ENCODE measurements at regions not wholly inside any gene's neighbourhood (a gene's known extent, or its start where the extent isn't known, plus 50 kb on each side); places are given as distances from the start of the nearest gene placed in this dataset.

GRCh38 chr2:191565120-191565519 lies 112.8 kb upstream of the NABP1 start:
- no peak for DNase-seq

- peak; percentile 9 for DNase-seq
Observed at GRCh38 chr2:191565647-191566198, 112.2 kb upstream of the NABP1 start.

DNA sequence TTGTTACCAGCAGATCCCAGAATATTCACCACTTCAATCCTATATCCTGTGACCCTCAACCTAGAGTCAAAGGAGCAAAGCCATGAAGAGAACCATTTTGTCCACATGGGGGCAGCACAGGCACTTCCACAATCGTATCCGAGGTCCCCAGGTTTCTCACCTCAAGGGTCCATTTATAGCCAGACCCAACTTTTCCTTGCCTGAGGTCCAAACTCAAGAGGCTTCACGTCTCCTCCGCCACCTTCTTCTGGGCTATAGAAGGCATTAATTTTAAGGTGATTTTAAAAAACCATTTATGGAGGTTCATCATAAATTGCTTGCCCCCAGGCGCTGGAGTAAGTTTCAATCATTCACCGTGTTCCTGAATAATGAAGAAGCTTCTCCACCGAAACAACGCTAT lies 111.6 kb upstream of the NABP1 start:
- no peak for DNase-seq

DNA sequence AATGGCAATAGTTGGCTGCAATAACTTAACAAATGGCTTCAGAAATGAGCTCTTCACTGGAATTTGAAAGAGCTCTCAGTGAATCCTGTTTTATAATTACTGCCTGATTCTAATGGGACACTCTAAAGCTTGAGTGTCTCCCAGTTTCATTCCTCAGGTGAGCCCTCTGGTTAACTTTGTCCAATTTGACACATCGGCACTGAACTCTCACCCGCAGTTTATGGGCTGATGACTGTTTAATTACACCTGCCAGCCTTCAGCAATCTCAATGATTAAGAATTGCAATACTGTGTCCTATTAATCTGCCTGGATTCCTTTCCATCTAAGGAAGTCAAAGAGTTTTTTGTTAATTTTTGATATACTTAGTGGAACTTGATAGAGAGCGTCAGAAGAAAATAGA lies 110.7 kb upstream of the NABP1 start:
- DNase-seq: no peak

GRCh38 chr2:191569025-191569424 lies 108.9 kb upstream of the NABP1 start:
- no peak for DNase-seq

- DNase-seq: peak; percentile 43
Observed at GRCh38 chr2:191571163-191571769, 106.7 kb upstream of the NABP1 start.

DNA sequence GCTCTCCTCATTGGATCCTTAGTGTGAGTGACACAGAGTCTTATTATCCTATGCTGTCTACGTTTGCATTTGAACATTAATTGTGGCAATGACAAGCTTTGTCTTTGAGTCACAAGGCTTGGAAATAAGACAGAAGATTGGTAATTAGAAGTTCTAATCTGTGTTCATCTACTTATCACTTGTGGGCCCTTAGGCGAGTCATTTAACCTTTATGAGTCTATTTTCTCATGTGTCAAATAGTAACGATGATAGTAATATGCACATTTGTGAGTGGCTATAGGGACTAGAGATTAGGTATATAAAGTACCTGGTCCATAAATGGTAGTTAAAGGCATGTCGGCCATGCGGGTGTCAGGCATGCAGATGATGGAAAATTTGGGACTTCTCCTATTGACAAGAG lies 105.6 kb upstream of the NABP1 start:
- no peak for DNase-seq

GRCh38 chr2:191573216-191573615 lies 104.7 kb upstream of the NABP1 start:
- DNase-seq: no peak

DNA sequence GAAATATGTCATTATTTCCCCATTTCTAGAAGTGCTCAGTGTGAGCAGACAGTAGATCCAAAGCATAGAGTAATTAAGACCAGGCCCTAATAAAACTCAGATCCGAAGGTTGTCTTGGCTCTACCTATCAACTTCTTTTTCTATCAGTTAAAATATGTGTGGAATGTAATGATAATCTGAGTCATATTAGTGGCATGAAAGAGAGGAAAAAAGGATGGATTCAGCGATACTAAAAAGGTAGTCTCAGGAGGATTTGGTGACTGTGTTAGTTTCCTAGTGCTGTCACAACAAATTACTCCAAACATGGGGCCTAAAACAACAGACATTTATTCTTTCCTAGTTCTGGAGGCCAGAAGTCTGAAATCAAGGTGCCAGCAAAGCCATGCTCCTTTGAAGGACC lies 103.7 kb upstream of the NABP1 start:
- DNase-seq: no peak

DNA sequence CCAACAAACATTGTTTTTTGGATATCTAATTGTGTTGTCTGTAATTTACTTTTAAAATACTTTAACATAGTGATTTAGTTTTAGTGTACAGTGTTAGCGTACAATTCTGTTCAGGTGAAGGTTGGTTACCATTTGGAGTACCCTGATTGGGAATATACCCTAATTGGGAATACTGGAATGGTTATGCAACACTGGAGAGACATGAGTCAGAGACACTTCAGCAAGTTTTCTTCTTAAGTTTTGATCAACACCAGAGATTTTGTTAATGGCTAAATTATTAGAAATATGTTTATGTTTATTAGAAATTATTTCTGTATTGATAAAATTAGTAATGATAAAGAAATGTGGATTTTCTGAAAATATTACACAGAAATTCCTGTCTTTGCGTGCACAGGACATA lies 100.3 kb upstream of the NABP1 start:
- DNase-seq: no peak

DNA sequence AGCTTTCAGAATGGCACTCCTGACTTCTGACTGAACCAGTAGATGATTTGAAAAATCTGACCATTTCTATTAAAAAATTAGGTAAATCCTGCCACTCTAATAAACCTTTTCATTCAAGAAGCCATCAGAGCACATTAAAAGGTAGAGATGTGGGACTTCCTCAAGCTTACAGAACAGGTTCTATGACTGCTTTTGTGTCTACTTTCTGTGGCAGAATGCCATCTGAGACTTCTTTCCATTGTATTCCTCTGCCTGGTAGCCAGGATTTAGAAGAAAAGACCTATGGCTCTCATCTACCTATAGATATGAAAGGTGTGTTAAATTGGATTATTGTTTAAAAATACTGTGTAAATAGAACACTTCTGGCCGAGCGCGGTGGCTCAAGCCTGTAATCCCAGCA lies 99.9 kb upstream of the NABP1 start:
- DNase-seq: no peak

DNA sequence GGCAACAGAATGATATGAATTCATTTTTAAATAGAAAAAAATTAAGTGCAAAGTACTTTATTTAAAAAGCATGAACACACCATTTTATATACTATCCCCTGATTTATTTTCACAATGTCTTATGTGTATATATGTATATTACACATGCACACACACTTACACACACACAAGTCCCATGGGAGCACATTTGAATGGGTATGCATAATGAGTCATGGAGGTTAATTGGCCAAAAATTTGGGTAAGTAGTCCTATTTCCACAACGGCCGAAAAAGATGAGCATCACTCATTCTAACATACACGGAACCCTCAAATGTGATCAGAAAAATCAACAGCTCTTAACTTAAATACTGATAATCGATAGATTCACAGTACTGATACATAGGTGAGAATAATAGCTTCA lies 97.4 kb upstream of the NABP1 start:
- no peak for DNase-seq

DNA sequence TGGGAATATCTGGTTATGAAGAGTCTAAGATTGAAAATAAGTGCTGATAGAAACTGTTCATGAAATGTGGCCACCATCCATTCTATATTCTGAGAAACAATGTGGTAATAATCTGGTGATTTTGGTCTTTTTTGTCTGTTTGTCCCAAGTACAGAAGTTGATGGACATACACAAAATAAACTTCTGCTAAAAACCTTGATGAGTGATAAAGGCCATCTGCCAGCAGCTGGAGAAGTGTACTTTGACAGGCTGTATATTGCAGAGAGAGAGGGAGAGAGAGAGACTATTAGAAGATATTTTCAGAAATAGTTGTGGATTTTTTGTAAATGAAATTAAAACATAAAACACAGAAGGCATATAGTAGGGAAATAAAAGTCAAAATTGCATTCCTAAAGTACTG lies 96.9 kb upstream of the NABP1 start:
- no peak for DNase-seq

GRCh38 chr2:191582355-191582754 lies 95.6 kb upstream of the NABP1 start:
- no peak for DNase-seq

DNA sequence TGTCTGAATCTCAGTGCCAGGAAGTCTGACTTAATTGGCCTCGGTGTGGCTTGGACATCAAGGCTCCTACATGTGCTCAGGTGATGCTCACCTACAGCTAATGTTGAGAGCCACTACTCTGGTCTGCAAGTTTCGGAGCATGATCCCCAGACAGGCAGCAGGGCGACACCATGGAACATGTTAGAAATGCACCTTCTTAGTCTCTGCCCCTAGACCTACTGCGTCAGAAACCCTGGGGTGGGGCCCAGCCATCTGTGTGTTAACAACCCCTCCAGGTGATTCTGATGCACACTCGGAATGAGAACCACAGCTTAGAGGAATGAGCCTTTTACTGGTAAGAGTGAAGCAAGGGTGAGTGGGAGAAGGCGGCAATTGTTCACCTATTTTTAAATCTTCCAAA lies 86.9 kb upstream of the NABP1 start:
- DNase-seq: no peak

DNA sequence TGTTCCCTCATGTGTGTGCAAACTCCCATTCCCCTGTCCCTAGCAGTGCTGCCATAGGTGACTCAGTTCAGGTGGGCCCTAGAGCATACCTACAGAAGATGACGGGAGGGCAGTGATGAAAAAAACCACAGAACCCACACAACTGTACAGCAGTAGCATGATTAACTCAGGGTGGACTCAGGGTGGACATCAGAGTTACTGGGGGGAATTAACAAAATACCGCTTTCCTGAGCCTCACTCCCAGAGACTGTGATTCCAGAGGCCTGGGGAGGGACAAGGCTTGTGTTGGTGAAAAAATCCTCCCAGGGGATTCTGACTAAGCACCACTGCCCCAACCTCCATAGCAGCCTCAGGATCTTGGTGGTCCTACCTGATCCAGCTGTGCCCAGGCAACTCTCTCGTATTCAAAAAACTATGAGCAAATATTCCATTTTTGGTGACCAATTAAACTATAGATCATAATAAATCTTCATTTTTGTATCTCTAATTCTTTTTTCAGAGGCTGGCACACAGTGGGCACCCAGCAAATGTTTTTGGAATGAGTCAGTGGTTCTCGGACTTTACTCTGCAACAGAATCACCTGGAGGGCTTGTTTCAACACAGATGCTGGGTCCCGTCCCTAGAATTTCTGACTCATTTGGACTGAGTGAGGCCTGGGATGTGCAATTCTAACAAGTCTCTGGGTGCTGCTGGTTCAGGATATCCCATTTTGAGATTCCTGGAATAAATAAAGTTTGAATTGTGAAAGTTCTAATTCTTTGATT lies 84.1 kb upstream of the NABP1 start:
- DNase-seq: no peak

GRCh38 chr2:191597186-191597751 lies 80.7 kb upstream of the NABP1 start:
- DNase-seq: no peak

DNA sequence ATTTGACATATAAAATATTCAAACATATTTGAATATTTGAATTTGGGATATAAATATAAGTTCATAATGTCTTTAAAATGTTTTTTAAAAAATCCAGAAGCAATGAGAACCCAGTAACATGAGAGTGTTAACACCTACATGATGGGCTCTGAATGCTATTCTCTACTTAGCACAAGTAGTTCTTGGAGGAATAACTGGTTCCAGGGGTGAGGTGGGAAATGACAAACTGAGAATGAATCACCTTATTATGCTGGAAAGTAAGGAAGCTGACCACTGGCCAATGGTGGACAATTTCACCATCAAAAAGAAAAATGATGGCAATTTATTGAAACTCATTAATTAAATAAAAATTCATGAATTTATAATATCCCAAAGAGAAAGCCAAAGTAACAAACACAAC lies 79.6 kb upstream of the NABP1 start:
- no peak for DNase-seq

- DNase-seq: no peak
Observed at GRCh38 chr2:191601060-191601459, 76.9 kb upstream of the NABP1 start.

DNA sequence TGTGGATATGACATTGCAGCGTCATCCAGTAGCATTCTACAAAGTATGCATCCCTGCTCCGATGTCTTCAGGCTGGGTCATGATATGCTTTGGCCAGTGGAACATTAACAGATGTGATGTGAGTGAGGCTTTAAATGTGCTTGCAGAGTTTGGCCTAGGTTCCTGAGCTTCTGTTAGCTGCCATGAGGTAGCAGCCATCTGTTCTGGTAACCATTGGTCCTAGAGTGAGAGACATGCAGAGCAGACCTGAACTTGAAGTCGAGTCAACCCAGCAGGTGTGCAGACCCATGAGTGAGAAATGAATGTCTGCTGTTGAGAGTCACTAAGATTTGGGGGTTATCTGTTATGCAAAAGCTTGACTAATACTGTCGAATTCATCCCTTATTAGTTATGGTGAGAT lies 73.8 kb upstream of the NABP1 start:
- DNase-seq: no peak

GRCh38 chr2:191607096-191607495 lies 70.8 kb upstream of the NABP1 start:
- no peak for DNase-seq

DNA sequence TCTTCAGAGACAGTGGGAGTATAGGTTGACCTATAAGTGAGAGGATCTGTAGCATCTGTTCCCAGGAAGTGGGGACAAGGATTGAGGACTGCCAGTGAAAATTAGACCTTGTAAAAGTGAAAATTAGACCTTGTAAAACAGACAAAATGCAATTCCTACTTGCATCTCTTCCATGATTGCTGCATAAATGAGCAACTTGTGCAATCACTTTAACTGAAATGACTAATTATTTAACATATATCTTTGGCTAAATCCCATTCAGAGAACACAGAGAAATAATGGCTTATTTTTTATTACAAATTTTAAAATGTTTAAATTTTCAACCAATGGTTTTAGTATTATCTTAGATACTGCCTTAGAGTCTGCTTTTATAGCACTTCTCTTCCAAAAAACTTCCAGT lies 67.2 kb upstream of the NABP1 start:
- DNase-seq: no peak

- DNase-seq: no peak
Observed at GRCh38 chr2:191611614-191612013, 66.3 kb upstream of the NABP1 start.

- no peak for DNase-seq
Observed at GRCh38 chr2:191612496-191612895, 65.4 kb upstream of the NABP1 start.
